Testis (tissue), 2 donors: ENCODE measurements at regions not wholly inside any gene's neighbourhood (a gene's known extent, or its start where the extent isn't known, plus 50 kb on each side); places are given as distances from the start of the nearest gene placed in this dataset.

Source experiments
- DNase-seq: peaks from one replicate; pipeline ENCODE4 v3.0.0-alpha.2; 2019
- H3K27ac ChIP-seq, 2 donors: fragments of 200-600 bp; sonication (generic); one replicate each; pipeline ENCODE4 v1.5.1; 2019
- H3K27me3 ChIP-seq: fragments of 200-600 bp; sonication (generic); one replicate; pipeline ENCODE4 v1.5.1; 2019
- H3K36me3 ChIP-seq: fragments of 200-600 bp; sonication (generic); one replicate; pipeline ENCODE4 v1.5.1; 2017; ENCODE audit warnings: low read depth; ENCODE audit errors: missing control alignments
- H3K4me1 ChIP-seq: fragments of 200-600 bp; sonication (generic); one replicate; pipeline ENCODE4 v1.5.1; 2019
- H3K4me3 ChIP-seq, 2 donors: fragments of 200-600 bp; sonication (generic); one replicate each; pipeline ENCODE4 v1.5.1; 2017 to 2019
- H3K9me3 ChIP-seq: fragments of 200-600 bp; sonication (generic); one replicate; pipeline ENCODE4 v1.5.1; 2017
- POLR2A ChIP-seq: fragments of 450-650 bp; IDR thresholded peaks from one replicate; pipeline ENCODE4 v1.6.1; 2017; ENCODE audit warnings: antibody characterized with exemption, mild to moderate bottlenecking, moderate library complexity
- WGBS, 2 donors: methylation state at CpG; one replicate each; pipeline ENCODE4 v1.1.5; 2018; 5-methylcytosine and 5-hydroxymethylcytosine counted together
- intact Hi-C: fragments of 100-400 bp; cut with DNase I; formaldehyde crosslinking; loops from one replicate; pipeline ENCODE4 v1.15.1; 2023; ENCODE audit warnings: low total_unique reads
- TF ChIP-seq, protein P1 (sequence below), 3 experiments: fragments of 450-650 bp in 2 of 3; fragments of 200-600 bp in 1 of 3; sonication (generic) in 1 of 3; IDR thresholded peaks; one replicate each; pipeline ENCODE4 v1.5.1; 2016 to 2019; ENCODE audit warnings: antibody characterized with exemption in 3 of 3, mild to moderate bottlenecking in 2 of 3, moderate library complexity in 1 of 3

DNA sequence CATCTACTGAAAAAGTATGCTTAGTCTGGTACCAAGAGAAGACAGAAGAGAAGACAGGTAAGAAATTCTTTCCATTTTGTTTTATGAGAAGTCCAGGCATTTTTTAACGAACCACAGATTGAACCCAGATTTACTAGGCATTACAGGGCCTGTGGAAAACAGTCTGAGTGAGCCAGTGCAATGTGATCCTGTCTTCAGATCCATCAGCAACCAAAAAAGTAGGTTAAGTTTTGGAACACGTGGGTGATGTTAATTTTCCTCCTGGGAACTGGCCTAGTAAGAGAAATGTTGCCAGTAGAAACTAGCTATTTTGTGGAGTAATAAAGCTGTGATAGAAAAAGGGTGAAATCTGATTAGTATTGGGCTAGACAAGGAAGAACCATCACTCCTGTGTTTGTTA lies 440.9 kb upstream of the SEL1L start:
- H3K27ac ChIP-seq, result no peak overlapping the region
- no peak overlapping the region for H3K4me3 ChIP-seq
- DNase-seq, result no peak
- 55 to 57% methylated on average over 2 of the region's 2 CpGs for WGBS, 2 donors
- H3K36me3 ChIP-seq, result no peaks in the 10 kb centered on the region
- no peaks in the 10 kb centered on the region for H3K27me3 ChIP-seq
- intact Hi-C loops, result no loop called here
- no peaks in the 10 kb centered on the region for H3K9me3 ChIP-seq
- no peak for TF ChIP-seq POLR2A
- TF ChIP-seq, protein P1, sequence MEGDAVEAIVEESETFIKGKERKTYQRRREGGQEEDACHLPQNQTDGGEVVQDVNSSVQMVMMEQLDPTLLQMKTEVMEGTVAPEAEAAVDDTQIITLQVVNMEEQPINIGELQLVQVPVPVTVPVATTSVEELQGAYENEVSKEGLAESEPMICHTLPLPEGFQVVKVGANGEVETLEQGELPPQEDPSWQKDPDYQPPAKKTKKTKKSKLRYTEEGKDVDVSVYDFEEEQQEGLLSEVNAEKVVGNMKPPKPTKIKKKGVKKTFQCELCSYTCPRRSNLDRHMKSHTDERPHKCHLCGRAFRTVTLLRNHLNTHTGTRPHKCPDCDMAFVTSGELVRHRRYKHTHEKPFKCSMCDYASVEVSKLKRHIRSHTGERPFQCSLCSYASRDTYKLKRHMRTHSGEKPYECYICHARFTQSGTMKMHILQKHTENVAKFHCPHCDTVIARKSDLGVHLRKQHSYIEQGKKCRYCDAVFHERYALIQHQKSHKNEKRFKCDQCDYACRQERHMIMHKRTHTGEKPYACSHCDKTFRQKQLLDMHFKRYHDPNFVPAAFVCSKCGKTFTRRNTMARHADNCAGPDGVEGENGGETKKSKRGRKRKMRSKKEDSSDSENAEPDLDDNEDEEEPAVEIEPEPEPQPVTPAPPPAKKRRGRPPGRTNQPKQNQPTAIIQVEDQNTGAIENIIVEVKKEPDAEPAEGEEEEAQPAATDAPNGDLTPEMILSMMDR (IDR thresholded peaks at IDR 0.05), result no peak
- no peaks in the 10 kb centered on the region for H3K4me1 ChIP-seq

DNA sequence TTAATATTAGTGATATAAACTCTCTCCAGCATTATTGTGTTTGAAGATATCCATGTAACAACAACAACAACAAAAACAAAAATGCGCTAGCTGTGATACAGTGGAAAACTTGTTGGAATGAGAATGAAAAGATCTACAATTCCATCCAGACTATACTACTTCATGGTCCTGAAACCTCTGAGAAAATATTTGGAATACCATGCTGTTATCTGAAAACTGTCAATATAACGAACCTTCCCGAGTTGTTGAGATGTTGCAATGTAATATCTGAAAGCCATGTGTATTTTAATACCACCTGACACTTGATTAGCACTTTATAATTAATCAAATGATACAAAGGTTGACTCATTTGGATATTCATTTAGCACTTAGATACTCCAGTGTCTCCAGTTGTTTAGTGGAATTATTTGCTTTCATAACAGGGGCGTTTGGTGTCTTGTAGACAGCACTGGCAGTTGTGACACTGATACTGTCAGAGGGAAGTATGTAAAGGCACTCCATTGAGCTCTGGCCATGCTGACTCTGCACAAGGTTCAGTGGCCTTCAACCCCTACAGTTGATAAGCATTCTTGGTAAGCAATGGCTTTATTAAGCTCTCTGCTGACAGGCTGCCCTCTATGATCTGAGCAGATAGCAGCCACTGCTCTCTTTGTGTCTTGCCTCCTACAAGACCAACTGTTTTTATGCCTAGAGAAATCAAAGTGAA lies 447.1 kb upstream of the SEL1L start:
- Histone ChIP-seq H3K4me3 (no peak overlapping the region), H3K27ac (no peak overlapping the region), H3K36me3 (no peaks in the 10 kb centered on the region), H3K27me3 (no peaks in the 10 kb centered on the region), H3K4me1 (no peaks in the 10 kb centered on the region), H3K9me3 (no peaks in the 10 kb centered on the region)
- DNase-seq, result no peak
- TF ChIP-seq, protein P1 (IDR thresholded peaks at IDR 0.05), result no peak
- no peak for TF ChIP-seq POLR2A
- 77 to 81% methylated on average over 4 of the region's 4 CpGs for WGBS, 2 donors
- intact Hi-C loops, result no loop called here

DNA sequence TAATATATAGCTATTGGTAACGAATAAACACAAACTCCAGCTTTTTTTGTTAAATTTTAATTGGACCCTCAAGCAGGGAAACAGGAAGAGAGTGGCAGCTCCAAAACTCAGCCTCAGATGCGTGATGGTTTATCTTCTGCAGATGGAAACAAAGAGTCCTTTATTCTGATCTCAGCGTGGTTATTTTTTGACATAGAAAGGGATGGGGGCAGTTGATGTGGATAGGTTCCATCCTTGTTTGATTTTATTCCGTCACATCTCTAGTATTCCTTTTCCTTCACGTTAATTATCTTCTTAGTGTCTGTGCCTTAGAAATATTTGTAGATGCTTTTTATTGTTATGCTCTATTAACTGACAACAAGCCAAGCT lies 447.6 kb upstream of the SEL1L start:
- Histone ChIP-seq H3K27ac (no peak overlapping the region), H3K4me1 (no peaks in the 10 kb centered on the region), H3K36me3 (no peaks in the 10 kb centered on the region), H3K9me3 (no peaks in the 10 kb centered on the region), H3K4me3 (no peak overlapping the region), H3K27me3 (no peaks in the 10 kb centered on the region)
- TF ChIP-seq, protein P1 (IDR thresholded peaks at IDR 0.05), result no peak
- no peak for TF ChIP-seq POLR2A
- WGBS, 2 donors, result 68 to 69% methylated on average over 5 of the region's 5 CpGs
- intact Hi-C loops, result no loop called here
- no peak for DNase-seq

DNA sequence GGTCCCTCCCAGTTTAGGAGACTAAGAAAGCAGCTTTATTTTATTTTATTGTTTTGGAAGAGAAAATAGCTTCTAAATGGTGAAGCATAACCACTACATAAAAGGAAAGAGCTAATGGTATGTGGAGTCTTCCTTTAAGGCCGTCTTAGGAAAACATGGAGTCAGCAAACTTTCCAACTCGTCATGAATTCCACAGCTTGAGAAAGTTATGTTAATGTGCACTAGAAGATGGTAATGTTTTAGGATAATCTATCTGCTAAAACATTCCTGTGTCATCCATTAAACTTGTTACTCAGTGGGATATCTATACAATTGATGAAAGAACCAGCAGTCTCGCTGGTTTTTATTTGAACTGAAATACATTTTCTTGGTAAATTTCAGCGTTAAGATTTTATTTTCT lies 448.4 kb upstream of the SEL1L start:
- H3K4me3 ChIP-seq, result no peak overlapping the region
- 72 to 74% methylated on average over 4 of the region's 4 CpGs for WGBS, 2 donors

DNA sequence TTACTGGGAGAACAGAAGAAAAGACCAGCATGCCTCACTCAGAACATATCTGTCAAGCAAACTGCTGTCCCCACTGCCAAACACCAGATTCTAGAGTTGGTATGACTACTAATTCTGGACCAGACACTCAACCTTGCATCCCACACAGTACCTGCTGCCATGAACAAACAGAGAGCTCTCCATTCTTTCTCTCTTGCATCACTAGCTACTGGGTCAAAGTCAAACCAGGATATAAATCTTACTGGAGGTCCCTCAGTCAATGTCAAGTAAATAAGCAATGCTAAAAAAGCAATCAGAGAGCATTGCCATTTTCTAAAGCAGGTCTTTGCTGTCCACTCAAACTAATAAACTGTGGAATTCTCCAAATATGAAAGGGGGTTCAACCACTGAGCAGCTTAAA lies 452.4 kb upstream of the SEL1L start:
- Histone ChIP-seq H3K27ac (no peak overlapping the region), H3K36me3 (no peaks in the 10 kb centered on the region), H3K4me3 (no peak overlapping the region), H3K4me1 (no peaks in the 10 kb centered on the region), H3K9me3 (no peaks in the 10 kb centered on the region), H3K27me3 (no peaks in the 10 kb centered on the region)
- intact Hi-C loops, result no loop called here
- TF ChIP-seq POLR2A, result no peak
- TF ChIP-seq, protein P1 (IDR thresholded peaks at IDR 0.05), result no peak
- DNase-seq, result no peak

More for the DNA sequence above, 448.4 kb upstream of the SEL1L start:
- DNase-seq, result no peak
- TF ChIP-seq, protein P1 (IDR thresholded peaks at IDR 0.05), result no peak
- TF ChIP-seq POLR2A, result no peak
- no peaks in the 10 kb centered on the region for H3K27me3 ChIP-seq
- no peaks in the 10 kb centered on the region for H3K9me3 ChIP-seq
- H3K36me3 ChIP-seq, result no peaks in the 10 kb centered on the region
- H3K27ac ChIP-seq, result no peak overlapping the region
- intact Hi-C loops, result no loop called here
- no peaks in the 10 kb centered on the region for H3K4me1 ChIP-seq
